CD14-positive monocyte (primary cell): ENCODE measurements at regions not wholly inside any gene's neighbourhood (a gene's known extent, or its start where the extent isn't known, plus 50 kb on each side); places are given as distances from the start of the nearest gene placed in this dataset.

Source experiments
- DNase-seq, 3 donors: peaks; one replicate each; pipeline ENCODE4 v3.0.0-alpha.2; 2011 to 2022
- H2AFZ ChIP-seq: 2 replicates; pipeline ENCODE4 v1.6.0; 2012; ENCODE audit warnings: mild to moderate bottlenecking, low read depth, low read length, inconsistent platforms; ENCODE audit not compliant: insufficient read depth, poor library complexity, severe bottlenecking
- H3K27ac ChIP-seq, 2 donors: 1 replicate in 1 of 2; 2 replicates in 1 of 2; pipeline ENCODE4 v1.5.1; 2012 to 2013; ENCODE audit warnings: low read length in 2 of 2, control low read depth in 1 of 2, inconsistent platforms in 1 of 2, low read depth in 1 of 2, mild to moderate bottlenecking in 1 of 2
- H3K27me3 ChIP-seq, 2 donors: one replicate each; pipeline versions ENCODE4 v1.6.0 to v1.6.1; 2011 to 2013; ENCODE audit warnings: low read length in 2 of 2; ENCODE audit not compliant: control insufficient read depth in 2 of 2, insufficient read depth in 2 of 2
- H3K36me3 ChIP-seq, 2 donors: replicated peaks in 1 of 2; 1 replicate in 1 of 2; 2 replicates in 1 of 2; pipeline versions ENCODE4 v1.5.1 to v1.6.1; 2012 to 2013; ENCODE audit warnings: low read length in 2 of 2, control low read depth in 1 of 2, inconsistent platforms in 1 of 2, mild to moderate bottlenecking in 1 of 2; ENCODE audit not compliant: insufficient read depth in 2 of 2, control insufficient read depth in 1 of 2
- H3K4me1 ChIP-seq, 2 donors: 1 replicate in 1 of 2; 2 replicates in 1 of 2; pipeline versions ENCODE4 v1.5.1 to v1.6.1; 2012 to 2013; ENCODE audit warnings: low read length in 2 of 2, control low read depth in 1 of 2, inconsistent platforms in 1 of 2, mild to moderate bottlenecking in 1 of 2, moderate library complexity in 1 of 2; ENCODE audit not compliant: insufficient read depth in 2 of 2, control insufficient read depth in 1 of 2
- H3K4me2 ChIP-seq: replicated peaks from 2 replicates; pipeline ENCODE3; 2012; ENCODE audit warnings: low read length, moderate library complexity, mild to moderate bottlenecking; ENCODE audit not compliant: poor library complexity, severe bottlenecking; ENCODE audit errors: extremely low read depth
- H3K4me3 ChIP-seq, 3 experiments: fragments of 200-600 bp in 1 of 3; sonication (generic) in 1 of 3; replicated peaks in 1 of 3; 1 replicate in 2 of 3; 2 replicates in 1 of 3; pipeline ENCODE4 v1.5.1; 2011 to 2013; ENCODE audit warnings: low read length in 3 of 3, mild to moderate bottlenecking in 3 of 3, control low read depth in 2 of 3, low read depth in 2 of 3, inconsistent platforms in 1 of 3, moderate library complexity in 1 of 3
- H3K79me2 ChIP-seq: 2 replicates; pipeline ENCODE4 v1.6.0; 2012; ENCODE audit warnings: mild to moderate bottlenecking, control low read depth, inconsistent platforms, low read length, moderate library complexity; ENCODE audit not compliant: insufficient read depth
- H3K9ac ChIP-seq: 2 replicates; pipeline ENCODE4 v1.6.0; 2017; ENCODE audit warnings: low read length, mild to moderate bottlenecking; ENCODE audit not compliant: insufficient read depth, poor library complexity, severe bottlenecking
- H3K9me3 ChIP-seq, 2 donors: replicated peaks in 1 of 2; 1 replicate in 1 of 2; 2 replicates in 1 of 2; pipeline versions ENCODE4 v1.5.1 to v1.6.1; 2012 to 2013; ENCODE audit warnings: low read length in 2 of 2, control low read depth in 1 of 2; ENCODE audit not compliant: control insufficient read depth in 1 of 2, insufficient read depth in 1 of 2
- H4K20me1 ChIP-seq: 2 replicates; pipeline ENCODE4 v1.6.0; 2012; ENCODE audit warnings: mild to moderate bottlenecking, low read length, control low read depth, moderate library complexity; ENCODE audit not compliant: insufficient read depth
- H3K27ac Mint-ChIP-seq, 7 donors: one replicate each; pipeline ENCODE4 v1.8.0; 2020; ENCODE audit warnings: mild to moderate bottlenecking in 7 of 7, mixed read lengths in 7 of 7, moderate library complexity in 6 of 7, inconsistent platforms in 2 of 7
- H3K27me3 Mint-ChIP-seq, 3 donors: one replicate each; pipeline ENCODE4 v1.8.0; 2021 to 2022; ENCODE audit warnings: low read depth in 3 of 3, mild to moderate bottlenecking in 3 of 3, mixed read lengths in 3 of 3, moderate library complexity in 3 of 3, inconsistent platforms in 1 of 3
- H3K36me3 Mint-ChIP-seq, 2 donors: one replicate each; pipeline ENCODE4 v1.8.0; 2020; ENCODE audit warnings: mixed read lengths in 2 of 2, inconsistent platforms in 1 of 2, mild to moderate bottlenecking in 1 of 2
- H3K4me1 Mint-ChIP-seq: one replicate; pipeline ENCODE4 v1.8.0; 2020; ENCODE audit warnings: mild to moderate bottlenecking, mixed read lengths
- H3K4me3 Mint-ChIP-seq, 2 donors: one replicate each; pipeline ENCODE4 v1.8.0; 2020; ENCODE audit warnings: mild to moderate bottlenecking in 2 of 2, mixed read lengths in 2 of 2, moderate library complexity in 1 of 2
- H3K9me3 Mint-ChIP-seq, 7 donors: one replicate each; pipeline ENCODE4 v1.8.0; 2020 to 2022; ENCODE audit warnings: mixed read lengths in 7 of 7, mild to moderate bottlenecking in 6 of 7, moderate library complexity in 6 of 7, inconsistent platforms in 2 of 7
- WGBS: methylation state at CpG from one replicate; pipeline ENCODE4 v1.1.5; 2013; ENCODE audit warnings: missing lambda C conversion rate; ENCODE audit not compliant: insufficient coverage; 5-methylcytosine and 5-hydroxymethylcytosine counted together
- intact Hi-C, 2 donors: fragments of 100-400 bp; cut with micrococcal nuclease; formaldehyde crosslinking; loops; one replicate each; pipeline versions ENCODE4 v1.15.0 to v1.15.1; 2023
- TF ChIP-seq, protein P1 (sequence below): fragments of 200-600 bp; IDR thresholded peaks from one replicate; pipeline ENCODE4 v1.8.0; 2022; ENCODE audit warnings: antibody characterized with exemption, mild to moderate bottlenecking

DNA sequence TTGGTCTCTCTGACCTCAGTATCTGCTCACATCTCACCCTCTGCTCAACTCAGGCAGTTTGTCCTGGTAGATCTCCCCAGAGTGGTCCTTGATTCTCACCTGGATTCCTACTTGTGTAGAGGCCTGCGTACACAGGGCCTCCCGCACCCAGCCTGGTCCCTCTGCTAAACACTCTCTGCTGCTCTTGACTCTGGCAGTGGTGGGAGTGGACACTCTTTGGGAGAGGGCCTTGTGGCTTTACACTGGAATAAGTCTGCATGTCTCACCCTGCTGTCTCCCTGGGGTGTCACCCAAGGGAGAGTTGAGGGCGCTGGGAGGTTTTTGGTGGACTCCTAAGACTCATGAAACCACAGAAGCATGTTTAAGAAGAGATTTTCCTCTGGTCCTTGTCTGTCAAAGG, 57.3 kb upstream of the ECI2 start:
- Mint-ChIP-seq H3K4me3 (no peak overlapping the region), H3K36me3 (no peaks in the 10 kb centered on the region), H3K27me3 (peaks cover 2 to 3% (median 3%) of the 10 kb centered on the region in 3 donors), H3K4me1 (no peaks in the 10 kb centered on the region), H3K27ac (no peak overlapping the region), H3K9me3 (peaks cover 3 to 11% (median 9%) of the 10 kb centered on the region in 7 donors)
- no peak overlapping the region for H3K9ac ChIP-seq
- no peaks in the 10 kb centered on the region for H3K9me3 ChIP-seq
- no peaks in the 10 kb centered on the region for H3K27me3 ChIP-seq
- TF ChIP-seq, protein P1, sequence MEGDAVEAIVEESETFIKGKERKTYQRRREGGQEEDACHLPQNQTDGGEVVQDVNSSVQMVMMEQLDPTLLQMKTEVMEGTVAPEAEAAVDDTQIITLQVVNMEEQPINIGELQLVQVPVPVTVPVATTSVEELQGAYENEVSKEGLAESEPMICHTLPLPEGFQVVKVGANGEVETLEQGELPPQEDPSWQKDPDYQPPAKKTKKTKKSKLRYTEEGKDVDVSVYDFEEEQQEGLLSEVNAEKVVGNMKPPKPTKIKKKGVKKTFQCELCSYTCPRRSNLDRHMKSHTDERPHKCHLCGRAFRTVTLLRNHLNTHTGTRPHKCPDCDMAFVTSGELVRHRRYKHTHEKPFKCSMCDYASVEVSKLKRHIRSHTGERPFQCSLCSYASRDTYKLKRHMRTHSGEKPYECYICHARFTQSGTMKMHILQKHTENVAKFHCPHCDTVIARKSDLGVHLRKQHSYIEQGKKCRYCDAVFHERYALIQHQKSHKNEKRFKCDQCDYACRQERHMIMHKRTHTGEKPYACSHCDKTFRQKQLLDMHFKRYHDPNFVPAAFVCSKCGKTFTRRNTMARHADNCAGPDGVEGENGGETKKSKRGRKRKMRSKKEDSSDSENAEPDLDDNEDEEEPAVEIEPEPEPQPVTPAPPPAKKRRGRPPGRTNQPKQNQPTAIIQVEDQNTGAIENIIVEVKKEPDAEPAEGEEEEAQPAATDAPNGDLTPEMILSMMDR: no peak
- H2AFZ ChIP-seq: no peak overlapping the region
- WGBS: 83% methylated on average over 2 of the region's 3 CpGs
- intact Hi-C loops: no loop called here
- H3K36me3 ChIP-seq: no peaks in the 10 kb centered on the region
- H3K4me1 ChIP-seq: no peaks in the 10 kb centered on the region
- no peaks in the 10 kb centered on the region for H4K20me1 ChIP-seq
- no peak for DNase-seq
- H3K27ac ChIP-seq: no peak overlapping the region
- no peaks in the 10 kb centered on the region for H3K79me2 ChIP-seq
- H3K4me2 ChIP-seq: no peak overlapping the region
- H3K4me3 ChIP-seq: no peak overlapping the region

- no peaks in the 10 kb centered on the region for H4K20me1 ChIP-seq
- no peaks in the 10 kb centered on the region for H3K79me2 ChIP-seq
- H3K27ac ChIP-seq: no peak overlapping the region
- WGBS: no CpG with 5 or more reads among the region's 1 CpG
- no peaks in the 10 kb centered on the region for H3K4me1 ChIP-seq
- no peak overlapping the region for H3K4me2 ChIP-seq
- Mint-ChIP-seq H3K4me3 (no peak overlapping the region), H3K36me3 (no peaks in the 10 kb centered on the region), H3K27me3 (peaks cover 2 to 3% (median 2%) of the 10 kb centered on the region in 3 donors), H3K4me1 (no peaks in the 10 kb centered on the region), H3K27ac (no peak overlapping the region), H3K9me3 (peaks cover 3 to 11% (median 9%) of the 10 kb centered on the region in 7 donors)
- H3K9ac ChIP-seq: no peak overlapping the region
- no peak for DNase-seq
- TF ChIP-seq, protein P1: no peak
- H3K36me3 ChIP-seq: no peaks in the 10 kb centered on the region
- H2AFZ ChIP-seq: no peak overlapping the region
- H3K27me3 ChIP-seq: no peaks in the 10 kb centered on the region
- intact Hi-C loops: no loop called here
- H3K4me3 ChIP-seq: no peak overlapping the region
- H3K9me3 ChIP-seq: no peaks in the 10 kb centered on the region
Measured at GRCh38 chr6:4192173-4192572, 56.8 kb upstream of the ECI2 start.
